Inflammatory macrophage treated with lipopolysaccharide for 1 hour (primary cell): ENCODE measurements at regions not wholly inside any gene's neighbourhood (a gene's known extent, or its start where the extent isn't known, plus 50 kb on each side); places are given as distances from the start of the nearest gene placed in this dataset.
A peak's percentile ranks its signal among the peaks of the same experiment; 100 is the strongest.

Experiments used
- DNase-seq, 2 donors: peaks; one replicate each; pipeline ENCODE4 v3.0.0-alpha.2; 2020 to 2022

DNA sequence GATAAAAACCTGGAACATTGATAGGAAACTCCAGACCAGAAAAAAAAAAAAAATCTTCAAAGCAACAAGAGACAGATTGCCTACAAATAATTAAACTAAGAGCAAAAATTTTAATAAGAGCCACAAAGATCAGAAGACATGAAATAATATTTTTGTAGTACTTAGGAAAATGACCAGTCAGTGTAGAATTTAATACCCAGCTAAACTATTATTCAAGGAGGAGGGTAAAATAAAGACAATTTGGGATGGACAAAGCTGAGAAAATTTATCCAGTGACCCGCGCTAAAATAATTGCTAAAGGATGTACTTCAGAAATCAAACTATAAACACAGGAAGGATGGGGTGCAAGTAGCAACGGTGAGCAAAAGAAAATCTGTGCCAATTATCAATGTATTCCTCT, 133.2 kb downstream of the AQP9 start:
- no peak for DNase-seq

DNA sequence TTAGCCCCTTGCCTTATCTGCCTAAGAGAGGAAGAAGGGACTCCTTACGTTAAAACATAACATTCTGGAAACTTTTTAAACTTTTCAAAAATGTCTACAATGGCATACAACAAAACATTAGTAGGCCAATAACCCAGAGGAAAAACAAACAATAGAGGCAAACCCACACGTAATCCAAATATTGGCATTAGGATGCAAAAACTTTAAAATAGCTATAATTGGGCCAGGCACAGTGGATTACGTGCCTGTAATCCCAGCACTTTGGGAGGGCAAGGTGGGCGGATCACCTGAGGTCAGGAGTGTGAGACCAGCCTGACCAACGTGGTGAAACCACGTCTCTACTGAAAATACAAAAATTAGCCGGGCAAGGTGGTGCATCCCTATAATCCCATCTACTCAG, 134.9 kb downstream of the AQP9 start:
- DNase-seq, result no peak

DNA sequence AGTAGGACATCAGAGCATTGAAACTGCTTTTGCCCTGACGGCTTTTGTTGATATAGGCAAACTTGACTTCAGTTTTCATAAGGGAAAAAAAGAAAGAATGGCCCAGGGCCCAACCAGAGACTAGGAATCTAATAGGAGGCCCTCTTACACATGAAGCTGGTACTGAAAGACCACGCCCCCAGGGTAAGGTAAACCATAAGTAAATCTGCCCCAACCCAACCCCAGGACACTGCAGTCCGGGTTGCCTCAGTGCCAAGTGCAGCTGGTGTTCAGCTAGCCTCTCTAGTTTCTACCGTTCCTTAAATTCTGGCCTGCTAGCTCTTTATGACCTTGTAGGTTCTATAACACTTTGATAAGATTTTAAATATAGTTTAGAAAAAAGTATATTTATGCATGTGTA, 136.7 kb downstream of the AQP9 start:
- DNase-seq, result no peak

DNA sequence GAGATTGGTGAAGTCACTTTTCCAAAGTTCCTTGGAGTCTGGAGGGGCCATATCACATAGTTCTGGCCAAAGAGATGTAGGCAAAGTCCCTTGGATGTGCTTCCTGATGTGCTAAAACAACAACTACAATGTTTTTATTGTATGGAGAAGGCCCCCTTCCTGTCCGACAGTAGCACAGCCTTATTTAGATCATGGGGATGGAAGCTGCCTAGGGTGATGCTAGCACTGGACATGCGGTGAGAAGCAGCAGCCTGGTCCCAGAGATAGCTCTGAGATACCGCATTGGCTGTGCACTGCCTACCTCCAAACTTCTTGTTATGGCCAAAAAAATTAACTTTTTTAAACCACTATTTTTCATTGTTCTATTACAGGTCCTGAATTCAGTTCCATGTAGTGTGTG, 137.6 kb downstream of the AQP9 start:
- DNase-seq, result no peak

DNA sequence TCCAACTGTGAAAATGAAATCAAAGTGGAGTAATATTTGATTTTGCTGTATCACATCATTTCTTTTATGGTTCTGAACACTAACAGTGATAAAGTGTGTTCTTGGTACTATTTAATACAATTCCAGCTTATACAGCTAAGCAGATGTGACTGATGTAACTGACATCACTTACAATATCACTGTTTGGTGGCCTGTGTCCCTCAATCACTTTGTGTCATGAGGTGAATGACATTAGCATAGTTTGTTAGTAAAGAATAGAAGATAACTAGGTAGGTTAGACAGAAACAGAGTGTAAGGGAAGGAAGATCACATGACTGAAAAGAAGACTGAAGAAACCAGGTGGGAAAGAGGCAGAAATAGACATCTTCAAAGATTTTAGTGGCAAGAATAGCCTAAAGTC, 138.7 kb downstream of the AQP9 start:
- DNase-seq, result no peak

DNA sequence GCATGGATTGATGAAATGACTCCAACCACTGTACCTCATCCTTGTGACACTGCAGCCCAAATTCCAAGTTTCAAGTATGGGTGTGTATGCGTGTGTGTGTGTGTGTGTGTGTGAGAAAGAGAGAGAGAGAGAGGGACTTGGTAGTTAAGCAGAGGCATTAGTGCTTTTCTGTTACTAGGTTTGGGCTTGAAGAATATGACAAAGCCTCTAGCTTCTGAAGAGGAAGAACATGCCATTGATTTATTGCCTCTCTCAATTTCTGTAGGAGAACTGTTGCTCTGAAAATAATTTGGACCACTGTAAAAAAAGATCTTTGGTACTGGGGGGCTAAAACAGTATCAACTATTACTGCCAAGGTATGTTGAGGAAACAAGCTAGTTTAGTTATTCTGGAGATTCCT, 139.2 kb downstream of the AQP9 start:
- no peak for DNase-seq

DNA sequence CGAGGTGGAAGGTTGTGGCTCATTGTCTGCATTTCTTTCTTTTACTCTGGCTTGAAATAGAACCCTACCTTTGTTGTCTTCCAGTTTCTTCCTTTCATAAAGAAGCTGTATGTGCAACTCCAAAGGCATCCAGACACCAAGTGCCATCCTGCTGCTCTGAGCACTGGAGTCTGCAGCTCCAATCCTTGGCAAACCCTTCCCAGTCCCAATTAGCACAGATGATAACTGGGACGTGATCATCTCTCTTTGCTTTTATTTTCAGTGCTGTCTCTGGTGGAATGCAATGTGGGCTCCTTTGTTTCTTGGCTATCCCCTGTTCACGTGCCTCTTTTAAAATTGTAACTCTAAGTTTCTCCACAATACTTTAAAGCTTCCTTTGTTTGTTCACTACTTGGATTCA, 140.9 kb downstream of the AQP9 start:
- DNase-seq, result no peak

DNA sequence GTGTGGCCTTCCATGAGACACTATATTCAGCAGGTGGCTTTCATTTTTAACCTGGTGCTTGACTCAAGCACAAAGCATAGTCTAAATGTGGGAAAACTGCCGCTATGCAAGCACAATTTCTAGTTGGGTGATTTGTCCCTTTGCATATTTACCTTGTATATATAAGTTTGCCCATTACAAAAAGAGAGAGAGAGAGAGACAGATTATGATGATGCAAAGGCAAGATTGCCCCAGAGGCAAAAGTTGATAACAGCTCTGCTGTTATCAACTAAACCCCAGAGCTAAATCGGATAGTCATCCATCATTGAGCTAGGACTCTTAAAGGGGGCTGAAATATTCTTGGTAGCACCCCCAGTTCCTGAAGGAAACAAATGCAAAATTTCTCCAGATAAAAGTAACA, 141.5 kb downstream of the AQP9 start:
- no peak for DNase-seq

DNA sequence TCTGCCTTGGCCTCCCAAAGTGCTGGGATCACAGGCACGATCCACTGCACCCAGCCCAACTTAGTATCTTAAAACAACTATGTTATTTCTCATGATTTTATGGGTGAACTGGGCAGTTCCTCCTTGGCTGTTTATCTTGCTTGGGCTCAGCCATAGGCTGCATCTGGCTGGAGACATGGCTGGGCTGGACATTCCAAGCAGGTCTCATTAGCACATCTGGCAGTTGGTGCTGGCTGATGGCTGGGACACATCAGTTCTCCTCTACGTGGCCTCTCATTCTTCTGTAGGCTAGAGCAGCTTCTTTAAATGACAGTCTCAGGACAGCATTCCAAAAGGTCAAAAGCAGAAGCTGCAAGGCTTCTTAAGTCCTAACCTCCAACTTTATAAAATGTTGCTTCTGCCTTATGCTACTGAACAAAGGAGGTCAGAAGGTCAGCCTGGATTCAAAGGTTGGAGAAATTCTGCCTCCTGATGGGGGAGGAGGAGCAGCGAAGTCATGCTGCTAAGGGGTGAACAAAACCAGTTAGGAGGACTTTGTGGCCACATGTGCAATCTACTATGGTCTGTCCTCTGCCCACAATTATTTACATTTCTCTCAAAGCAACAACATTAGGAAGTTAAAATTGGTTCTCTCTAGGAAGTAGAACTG, 144.0 kb downstream of the AQP9 start:
- peak; percentile 33 for DNase-seq

DNA sequence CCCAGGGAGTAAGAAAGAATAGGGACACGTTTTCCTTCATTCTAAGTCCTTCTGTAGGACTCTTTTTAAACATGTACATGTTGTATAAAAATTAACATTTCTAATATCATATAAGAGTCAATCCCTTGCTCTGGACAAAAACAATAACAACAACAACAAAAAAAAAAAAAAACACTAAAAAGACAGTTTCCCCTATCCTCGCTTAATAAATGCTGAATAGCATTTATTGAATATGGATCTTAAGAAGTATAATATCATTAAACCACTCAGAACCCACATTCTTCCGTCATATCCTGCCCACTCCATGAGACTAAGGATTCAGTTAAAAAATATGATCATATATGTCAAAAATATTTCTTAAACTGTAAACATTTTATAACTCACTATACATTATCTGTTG, 145.1 kb downstream of the AQP9 start:
- no peak for DNase-seq

DNA sequence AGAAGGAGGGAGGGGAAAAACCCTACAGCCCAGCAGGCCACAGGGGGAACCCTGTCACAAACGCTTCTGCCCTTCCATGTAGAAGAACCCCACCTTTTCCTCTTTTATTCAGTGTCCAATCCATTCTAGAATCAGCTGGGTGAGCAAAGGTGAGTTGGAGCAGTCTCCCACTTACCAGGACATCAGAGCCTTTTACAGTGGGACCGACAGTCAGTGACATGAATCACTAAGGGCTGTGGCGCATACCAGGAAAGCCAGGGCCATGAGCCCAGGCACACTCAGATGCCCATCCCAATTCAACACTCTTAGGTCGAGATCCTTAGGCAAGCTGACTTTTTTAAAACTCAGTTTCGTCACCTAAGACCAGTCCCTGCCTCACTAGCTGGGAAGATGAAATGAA, 146.1 kb downstream of the AQP9 start:
- DNase-seq, result no peak

DNA sequence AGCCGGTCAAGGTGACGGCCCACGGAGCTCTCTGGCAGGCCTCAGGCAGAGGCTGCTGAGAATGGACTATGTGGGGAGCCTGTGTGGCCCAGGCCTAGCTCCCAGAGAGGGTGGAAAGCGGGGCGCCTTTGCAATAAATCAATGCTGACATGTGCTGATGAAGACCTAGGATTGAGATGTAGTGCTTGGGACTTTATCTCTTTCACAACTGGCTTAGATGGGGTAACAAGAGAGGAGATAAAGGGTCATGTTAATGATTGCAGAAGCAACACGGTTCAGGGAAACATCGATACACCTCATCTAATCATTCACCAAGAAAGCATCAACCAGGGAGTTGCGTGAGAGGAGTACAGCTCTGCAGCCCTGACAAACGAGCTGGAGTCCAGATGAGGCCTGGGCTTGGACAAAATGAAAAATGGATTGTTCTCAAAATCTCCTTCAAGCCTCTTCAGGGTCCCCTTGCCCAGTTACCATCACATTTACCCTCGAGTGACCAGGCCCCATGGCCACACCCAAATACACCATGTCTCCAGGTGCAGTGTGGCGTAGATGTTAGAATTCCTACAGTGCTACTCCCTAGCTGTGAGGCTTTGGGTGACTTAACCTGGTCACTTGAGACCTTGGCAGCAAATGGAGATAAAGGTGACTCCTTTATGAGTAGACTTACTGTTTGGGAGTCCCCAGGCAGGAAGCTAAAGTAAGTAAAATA, 146.4 kb upstream of the LIPC start:
- no peak for DNase-seq

DNA sequence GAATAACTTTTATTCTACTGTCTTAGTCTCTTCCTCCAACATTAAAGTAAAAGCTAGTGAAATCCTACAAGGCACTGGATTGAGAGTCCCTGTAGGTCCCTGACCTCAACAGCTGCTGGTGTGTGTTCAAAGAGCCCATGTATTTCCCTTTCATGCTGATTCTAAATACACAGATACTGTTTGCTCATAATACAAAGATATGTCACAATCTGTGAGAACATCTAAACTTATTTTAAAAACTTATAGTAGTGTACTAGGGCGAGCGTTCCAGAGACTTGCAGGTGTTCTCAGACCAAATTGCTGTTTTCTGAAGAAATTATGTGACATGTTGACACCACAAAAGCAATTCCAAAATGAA, 145.9 kb upstream of the LIPC start:
- DNase-seq, result no peak

DNA sequence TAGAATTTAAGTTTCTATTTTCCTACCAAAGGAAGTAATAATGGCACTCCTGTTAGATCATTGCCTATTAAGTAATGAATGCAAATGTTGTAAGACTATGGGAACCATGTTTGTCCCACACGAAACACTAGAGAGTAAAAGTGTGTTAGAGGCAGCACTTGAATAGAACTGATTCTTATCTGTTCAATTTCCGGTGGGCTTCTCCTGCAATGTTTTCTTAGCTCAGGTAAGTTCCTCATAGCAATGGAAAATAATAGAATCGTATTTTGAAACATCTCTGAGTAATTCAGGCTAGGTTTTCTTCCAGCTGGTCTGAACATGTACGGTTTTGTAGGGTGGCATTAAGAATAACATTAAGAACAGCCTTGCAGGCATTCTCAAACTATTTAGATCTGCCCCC, 145.3 kb upstream of the LIPC start:
- DNase-seq, result no peak

DNA sequence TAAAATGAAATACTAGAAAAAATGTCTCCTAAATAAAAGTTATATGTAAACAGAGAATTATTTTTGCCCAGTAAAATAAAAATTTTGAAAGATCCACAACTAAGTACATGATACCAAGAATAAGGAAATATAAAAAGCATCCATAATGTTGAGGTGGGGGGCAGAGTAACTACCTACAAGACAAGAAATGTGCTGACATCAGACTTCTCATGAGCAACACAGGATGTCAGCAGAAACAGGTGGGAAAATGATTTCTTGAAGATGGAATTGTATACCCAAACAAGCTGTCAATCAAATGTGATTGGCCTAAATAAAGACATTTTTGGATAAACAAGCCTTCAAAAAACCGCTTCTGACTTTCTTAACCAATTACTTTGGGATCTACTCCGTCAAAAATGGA, 143.9 kb upstream of the LIPC start:
- no peak for DNase-seq

DNA sequence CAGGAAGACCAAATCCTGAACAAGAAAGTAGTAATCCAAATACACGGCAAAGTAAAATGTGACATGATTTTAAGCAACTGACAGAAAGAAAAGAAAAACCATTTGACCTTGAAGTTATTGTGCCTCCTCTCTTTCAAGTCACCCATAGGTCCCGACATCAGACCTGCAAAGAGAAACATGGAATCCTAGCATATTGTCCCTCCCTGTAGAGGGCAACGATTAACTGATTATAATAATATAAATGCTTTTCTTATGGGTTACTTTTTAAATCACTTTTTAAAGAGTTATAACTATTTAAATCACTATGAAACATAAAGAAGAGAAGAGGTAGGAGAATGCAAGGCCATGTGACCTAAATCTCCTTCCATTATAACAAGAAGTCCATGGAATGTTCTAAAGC, 143.2 kb upstream of the LIPC start:
- no peak for DNase-seq

DNA sequence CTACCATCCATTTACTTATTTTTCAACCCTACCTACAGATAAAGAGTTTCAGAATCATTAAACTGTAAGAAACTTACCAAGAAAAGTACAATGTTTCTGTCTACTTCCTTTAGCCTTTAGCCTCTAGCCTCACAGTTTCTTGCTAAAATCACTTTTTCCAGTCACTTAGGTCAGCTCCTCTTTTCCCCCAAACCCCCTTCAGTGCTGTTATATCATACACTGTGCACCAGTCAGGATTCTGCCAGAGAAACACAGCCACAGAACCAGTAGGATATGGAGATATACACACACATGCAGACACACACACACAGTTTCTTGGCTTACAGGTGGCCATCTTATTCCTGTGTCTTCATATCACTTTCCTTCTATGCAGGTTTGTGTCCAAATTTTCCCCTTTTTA, 139.9 kb upstream of the LIPC start:
- DNase-seq, result no peak

DNA sequence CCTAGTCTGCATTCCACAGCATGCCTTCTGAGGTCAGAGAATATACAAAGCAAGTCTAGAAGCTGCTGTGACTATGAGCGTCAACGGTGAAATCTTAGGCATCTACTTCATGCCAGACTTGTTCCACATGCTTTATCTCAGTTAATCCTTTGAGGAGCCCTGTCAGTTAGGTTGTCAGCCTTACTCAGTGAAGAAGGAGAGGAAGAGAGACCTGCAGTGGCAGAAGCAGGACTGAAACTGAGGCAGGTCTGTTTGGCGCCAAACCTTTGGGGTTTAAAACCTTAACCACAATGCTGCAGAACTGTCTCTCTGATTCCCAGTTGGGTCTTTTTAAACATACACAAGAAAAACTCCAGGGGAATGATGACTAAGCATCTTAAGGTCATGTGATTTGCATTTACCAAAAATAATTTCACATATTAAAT, 139.0 kb upstream of the LIPC start:
- DNase-seq, result no peak

DNA sequence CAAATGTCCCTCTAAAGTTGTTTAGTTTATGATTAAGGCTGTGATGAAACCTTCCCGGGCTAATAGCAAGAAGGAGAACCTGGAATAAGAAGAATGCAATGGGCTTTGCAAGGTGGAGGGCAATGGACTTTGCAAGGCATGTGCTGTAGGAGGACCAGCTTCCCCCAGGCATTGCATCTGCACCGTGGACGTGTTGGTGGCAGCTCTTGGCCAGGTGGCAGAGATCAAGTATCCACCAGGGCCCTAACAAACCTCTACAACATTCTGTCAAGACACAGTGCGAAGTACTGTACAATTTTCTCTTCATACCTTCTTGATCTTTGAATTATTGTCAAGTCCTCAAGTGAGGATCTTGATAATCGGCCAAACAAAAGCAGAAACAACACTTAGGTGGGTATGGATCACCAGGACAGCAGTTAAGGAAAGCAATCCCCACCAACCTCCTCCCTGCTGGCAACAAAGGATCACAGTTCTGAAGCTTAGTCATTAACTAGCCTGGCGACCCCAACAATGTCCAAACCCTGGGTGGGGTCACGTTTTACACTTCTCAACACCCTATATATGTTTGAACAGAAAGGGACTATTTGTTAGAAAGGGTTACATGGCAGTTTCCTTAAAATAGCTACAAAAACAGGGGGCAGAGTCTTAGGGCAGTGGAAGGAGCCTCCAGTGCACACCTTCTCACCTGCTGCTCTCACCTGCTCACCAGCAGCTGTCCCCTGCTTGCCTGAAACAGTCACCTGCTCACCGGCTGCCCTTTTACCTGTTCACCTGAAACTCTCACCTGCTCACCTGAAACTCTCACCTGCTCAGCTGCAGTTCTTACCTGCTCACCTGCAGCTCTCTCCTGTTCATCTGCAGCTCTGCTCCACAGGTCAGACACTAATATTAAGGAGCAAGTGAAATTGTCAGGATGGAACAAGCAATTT, 137.9 kb upstream of the LIPC start:
- no peak for DNase-seq

DNA sequence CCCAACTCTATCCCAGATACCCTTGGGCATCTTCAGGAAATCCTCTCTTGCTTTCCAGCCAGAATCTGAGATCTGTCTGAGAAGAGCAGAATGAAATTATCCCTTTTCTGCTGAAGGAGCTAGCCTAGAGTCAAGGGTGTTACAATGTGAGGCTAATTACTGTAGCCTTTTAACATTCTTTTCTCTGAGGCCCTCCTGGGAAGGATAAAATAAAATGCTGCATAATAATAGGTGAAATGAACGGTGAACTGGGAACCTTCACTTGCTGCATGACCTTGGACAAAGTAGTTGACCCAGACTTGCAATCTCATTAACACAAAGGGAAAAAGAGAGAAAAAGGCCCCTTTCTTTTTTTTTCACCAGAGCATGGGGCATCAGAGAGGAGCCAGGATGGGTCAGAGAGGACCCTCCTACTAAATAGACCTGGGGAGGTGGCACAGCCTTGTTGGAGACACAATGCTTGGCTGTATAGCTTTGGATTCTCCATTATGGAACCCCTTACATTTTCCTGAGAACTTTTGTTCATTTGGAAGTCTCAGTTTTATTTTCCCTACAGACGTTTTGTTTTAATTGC, 137.0 kb upstream of the LIPC start:
- no peak for DNase-seq

DNA sequence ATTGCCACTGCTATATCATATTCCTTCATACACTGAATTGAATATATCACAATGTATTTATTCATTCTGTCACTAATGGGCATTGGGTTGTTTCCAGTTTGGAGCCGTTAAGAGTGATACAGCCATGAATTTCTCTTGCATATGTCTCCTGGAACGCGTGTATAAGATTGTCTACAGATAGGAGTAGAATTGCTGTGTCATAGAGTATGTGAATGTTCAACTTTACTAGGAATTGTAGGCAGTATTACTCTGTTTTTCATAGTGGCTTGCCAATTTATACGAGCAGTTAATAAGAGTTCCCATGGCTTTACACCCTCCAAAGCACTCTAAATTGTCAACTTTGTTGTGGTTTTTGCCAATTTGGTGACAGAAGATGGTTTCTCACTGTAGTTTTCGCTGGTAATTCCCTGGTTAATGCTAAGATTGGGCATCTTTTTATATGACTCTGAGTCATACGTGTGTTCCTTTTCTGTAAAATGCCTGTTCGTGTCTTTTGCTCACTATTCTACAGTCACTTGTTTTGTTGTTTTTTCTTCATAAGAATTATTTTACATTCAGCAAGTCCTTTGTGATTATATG, 136.1 kb upstream of the LIPC start:
- DNase-seq, result peak in 1 of 2 donors; percentile 43

DNA sequence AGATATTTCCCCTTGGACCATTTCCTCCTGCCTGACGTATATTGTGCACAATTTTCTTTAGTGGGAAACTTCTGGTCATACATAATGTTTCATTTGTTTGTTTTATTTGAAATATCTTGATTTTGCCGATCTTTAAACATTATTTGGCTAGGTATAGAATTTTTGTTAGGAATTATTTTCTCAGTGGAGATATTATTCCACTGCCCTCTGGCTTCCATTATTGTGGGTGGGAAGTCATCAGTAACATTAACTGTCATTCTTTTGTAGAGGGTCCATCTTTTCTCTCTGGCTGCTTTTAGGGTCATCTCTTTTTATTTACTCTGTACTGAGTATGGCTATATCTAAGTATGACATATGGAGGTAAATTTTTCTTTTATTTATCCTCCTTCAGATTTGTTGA, 135.5 kb upstream of the LIPC start:
- DNase-seq, result no peak

DNA sequence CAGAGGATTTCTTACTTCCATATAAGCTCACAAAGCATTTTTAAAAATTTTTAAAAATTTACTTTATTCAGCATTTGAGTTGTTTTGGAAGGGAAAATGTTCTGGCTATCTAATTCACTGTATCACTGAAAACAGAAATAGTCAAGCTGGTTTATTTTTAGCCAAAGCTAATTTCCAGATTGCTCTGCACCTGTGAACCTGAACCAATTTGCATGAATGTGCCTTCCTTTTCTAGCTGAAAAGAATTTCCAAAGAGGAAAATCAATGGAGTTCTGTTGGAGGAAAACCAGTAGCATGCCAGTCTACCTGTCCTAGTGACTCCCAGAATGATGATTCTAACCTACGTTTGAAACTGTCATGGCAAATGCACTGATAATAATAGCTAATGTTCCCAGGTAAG, 134.2 kb upstream of the LIPC start:
- DNase-seq, result no peak
